ENCODE measurements at regions not wholly inside any gene's neighbourhood (a gene's known extent, or its start where the extent isn't known, plus 50 kb on each side); places are given as distances from the start of the nearest gene placed in this dataset.

- TF ChIP-seq REST (IDR thresholded peaks at IDR 0.05; ENCODE audit: low read depth) (no peak), POLR2AphosphoS5 (IDR thresholded peaks at IDR 0.05; ENCODE audit: low read depth, low read length) (no peak), SRF (IDR thresholded peaks at IDR 0.05; ENCODE audit: low read depth) (no peak), EZH2 (IDR thresholded peaks at IDR 0.05) (no peak), TCF7L2 (IDR thresholded peaks at IDR 0.05; ENCODE audit: borderline replicate concordance, extremely low read depth, insufficient read depth, insufficient read length) (no peak), ZFX (IDR thresholded peaks at IDR 0.05) (no peak), EZH2phosphoT487 (IDR thresholded peaks at IDR 0.05; ENCODE audit: borderline replicate concordance) (no peak)
These were observed 929.9 kb upstream of the MBL2 start (continued) for GRCh38 chr10:53702489-53702888.

GRCh38 chr10:53701213-53701612 is 928.6 kb upstream of the MBL2 start:
- TF ChIP-seq ZNF274 (IDR thresholded peaks at IDR 0.05; ENCODE audit: low read depth, low read length): no peak
- no peak for TF ChIP-seq CEBPB (IDR thresholded peaks at IDR 0.05; ENCODE audit: low read depth)
- no peak for TF ChIP-seq CTCF (IDR thresholded peaks at IDR 0.05 in 2 of 3, conservative IDR thresholded peaks at IDR 0.05 in 1 of 3; ENCODE audit: borderline replicate concordance in 1 of 3, insufficient read depth in 1 of 3, low read depth in 2 of 3, low read length in 2 of 3)
- no peak for TF ChIP-seq RAD21 (IDR thresholded peaks at IDR 0.05; ENCODE audit: low read depth)
- H3K9me3 ChIP-seq (ENCODE audit: control insufficient read depth in 1 of 2, insufficient read depth in 1 of 2, low read depth in 1 of 2, low read length in 2 of 2): peaks cover 13 to 19% of the 10 kb centered on the region in 2 experiments; a peak in 3 of 4 replicates
- no peaks in the 10 kb centered on the region for H3K9me2 ChIP-seq (ENCODE audit: insufficient read depth)
- H3K27ac ChIP-seq (ENCODE audit: low read depth, low read length): no peak overlapping the region
- POLR2A ChIA-PET: no interaction called here
- no peaks in the 10 kb centered on the region for H3K4me1 ChIP-seq (ENCODE audit: control insufficient read depth in 1 of 2, insufficient read depth in 2 of 2, low read length in 2 of 2)
- H2AFZ ChIP-seq (ENCODE audit: low read depth, low read length, poor library complexity, severe bottlenecking): no peak overlapping the region
- H4K20me1 ChIP-seq (ENCODE audit: insufficient read depth): no peaks in the 10 kb centered on the region
- no peak for DNase-seq (ENCODE audit: low read depth, low spot score)
- H3K4me3 ChIP-seq (replicated peaks in 1 of 2; ENCODE audit: low read depth in 1 of 2, low read length in 2 of 2): no peak overlapping the region
- H3K27me3 ChIP-seq (ENCODE audit: insufficient read depth, low read length): no peaks in the 10 kb centered on the region
- no peaks in the 10 kb centered on the region for H3K36me3 ChIP-seq (ENCODE audit: control insufficient read depth in 1 of 2, insufficient read depth in 2 of 2, low read length in 2 of 2)
- no peak for ATAC-seq
- RAD21 ChIA-PET (ENCODE audit: low non-redundant PET in 1 of 2, low total read pairs in 2 of 2, uncharacterized antibody in 2 of 2, unreplicated experiment in 2 of 2): no interaction called here
- intact Hi-C loops (cut with micrococcal nuclease): no loop called here
- H3K4me2 ChIP-seq (ENCODE audit: low read length): no peak overlapping the region
- no peak overlapping the region for H3K9ac ChIP-seq (ENCODE audit: low read length)
- CTCF ChIA-PET: no interaction called here
- H3K79me2 ChIP-seq (ENCODE audit: insufficient read depth, low read length): no peaks in the 10 kb centered on the region
- BruUV-seq (replicated peaks): no TSS peak
